ENCODE measurements at regions not wholly inside any gene's neighbourhood (a gene's known extent, or its start where the extent isn't known, plus 50 kb on each side); places are given as distances from the start of the nearest gene placed in this dataset.

GRCh38 chr13:76796851-76797250 is 89.4 kb downstream of the KCTD12 start:
- no peak for TF ChIP-seq CTCF (IDR thresholded peaks at IDR 0.05; ENCODE audit: low read depth, low read length, missing control alignments)
- DNase-seq (ENCODE audit: low read depth) = no peak
- H3K4me3 ChIP-seq (ENCODE audit: low read depth, low read length) = no peak overlapping the region

DNA sequence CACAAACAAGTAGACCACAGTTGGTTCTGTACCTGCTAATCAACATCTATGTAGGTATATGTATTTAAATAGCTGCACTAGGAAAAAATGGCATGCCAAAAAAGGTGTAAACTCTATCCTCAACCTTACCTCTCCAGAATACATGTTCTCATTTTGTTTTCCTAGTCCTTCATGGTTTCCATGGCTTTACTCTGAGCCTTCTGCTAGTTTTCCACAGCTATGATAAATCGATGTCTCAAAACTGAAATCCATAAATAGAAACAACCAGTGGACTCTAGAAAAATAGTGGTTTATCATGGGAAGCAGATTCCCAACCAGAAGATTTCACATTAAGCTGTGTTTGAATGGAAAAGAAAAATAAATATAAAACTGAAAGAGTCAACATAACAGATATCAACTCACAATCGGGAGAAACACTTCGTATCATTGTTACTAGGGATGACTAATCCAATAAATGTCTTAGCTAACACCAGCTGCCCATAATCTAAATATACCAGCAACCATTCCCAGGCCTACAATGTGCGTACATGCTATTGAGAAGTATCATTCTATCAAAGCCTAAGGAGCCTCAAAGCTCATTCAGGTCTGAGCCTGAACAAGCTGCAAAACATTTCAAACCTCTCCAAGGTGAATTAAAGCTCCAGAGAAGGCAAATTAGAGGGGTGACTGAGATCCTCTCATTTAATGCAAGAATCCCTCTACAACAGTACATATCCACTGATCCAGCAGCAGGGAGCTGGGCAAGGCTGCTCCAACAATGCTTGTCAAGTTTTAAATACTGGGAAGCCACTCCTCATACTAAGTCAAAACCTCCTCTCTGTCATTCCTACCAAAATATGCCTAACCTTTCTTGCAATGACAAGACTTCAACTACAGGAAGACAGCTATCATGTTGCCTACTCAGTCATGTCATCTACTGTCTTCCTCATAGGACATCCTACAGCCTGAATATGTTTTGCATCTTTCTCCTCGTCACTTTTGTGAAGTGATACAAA is 90.2 kb downstream of the KCTD12 start:
- no peak for DNase-seq (ENCODE audit: low read depth)

GRCh38 chr13:76792731-76793347 is 93.4 kb downstream of the KCTD12 start:
- DNase-seq (ENCODE audit: low read depth) = no peak
- TF ChIP-seq CTCF (IDR thresholded peaks at IDR 0.05; ENCODE audit: low read depth, low read length, missing control alignments) = no peak
- H3K4me3 ChIP-seq (ENCODE audit: low read depth, low read length) = no peak overlapping the region

More for the DNA sequence above, 90.2 kb downstream of the KCTD12 start:
- no peak overlapping the region for H3K4me3 ChIP-seq (ENCODE audit: low read depth, low read length)
- no peak for TF ChIP-seq CTCF (IDR thresholded peaks at IDR 0.05; ENCODE audit: low read depth, low read length, missing control alignments)

DNA sequence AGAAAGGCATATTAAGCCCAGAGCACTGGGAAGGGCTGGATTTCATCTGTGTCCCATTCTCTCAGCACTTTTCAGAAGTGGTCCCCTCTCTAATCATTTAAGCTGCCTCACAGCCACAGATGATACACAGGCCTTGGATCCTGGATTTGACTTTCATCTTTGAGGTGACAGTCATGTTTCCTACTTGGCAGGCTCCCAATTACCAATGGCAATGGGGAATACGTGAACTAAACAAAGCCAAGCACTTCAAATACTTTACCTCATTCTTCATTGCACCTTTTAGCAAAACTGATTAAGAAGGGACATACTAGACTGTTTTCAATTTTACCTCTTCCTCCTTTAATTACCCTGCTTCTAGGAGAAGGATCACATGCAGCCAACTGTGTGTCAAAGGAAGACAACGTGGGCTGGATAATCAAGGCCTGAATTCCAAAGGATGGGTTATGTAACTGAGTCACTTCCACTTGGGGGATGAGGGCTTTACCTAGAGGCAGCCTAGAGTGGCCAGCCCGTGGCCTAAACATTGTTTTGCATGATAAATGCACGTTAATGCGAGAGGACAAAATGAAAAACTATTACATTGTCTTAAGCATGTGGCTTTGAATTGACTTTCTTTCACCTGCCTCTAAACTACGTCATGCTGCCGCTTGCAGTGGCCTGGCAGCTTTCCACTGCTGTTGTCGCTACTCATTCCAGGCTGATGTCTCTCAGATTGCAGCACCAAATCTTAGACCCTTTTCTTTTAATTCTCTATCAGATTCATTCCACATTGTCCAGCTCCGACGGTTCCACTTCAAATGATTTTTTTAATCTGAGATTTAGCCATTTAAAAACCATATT is 95.0 kb downstream of the KCTD12 start:
- no peak for DNase-seq (ENCODE audit: low read depth)
- no peak overlapping the region for H3K4me3 ChIP-seq (ENCODE audit: low read depth, low read length)
- no peak for TF ChIP-seq CTCF (IDR thresholded peaks at IDR 0.05; ENCODE audit: low read depth, low read length, missing control alignments)

- no peak for DNase-seq (ENCODE audit: low read depth)
- no peak for TF ChIP-seq CTCF (IDR thresholded peaks at IDR 0.05; ENCODE audit: low read depth, low read length, missing control alignments)
- no peak overlapping the region for H3K4me3 ChIP-seq (ENCODE audit: low read depth, low read length)
Observed at GRCh38 chr13:76790526-76790925, 95.7 kb downstream of the KCTD12 start.

GRCh38 chr13:76783798-76784197 is 102.4 kb downstream of the KCTD12 start:
- no peak for DNase-seq (ENCODE audit: low read depth)
- no peak for TF ChIP-seq CTCF (IDR thresholded peaks at IDR 0.05; ENCODE audit: low read depth, low read length, missing control alignments)
- no peak overlapping the region for H3K4me3 ChIP-seq (ENCODE audit: low read depth, low read length)
